IPS DF 6.9 (cell line): ENCODE measurements at regions not wholly inside any gene's neighbourhood (a gene's known extent, or its start where the extent isn't known, plus 50 kb on each side); places are given as distances from the start of the nearest gene placed in this dataset.
"Not testable (repeated sequence)": the region's sequence is repeated elsewhere in the genome, so short reads cannot be mapped to it uniquely, and the experiment has no call there.

Experiments used
- DNase-seq: peaks from one replicate; pipeline ENCODE4 v3.0.0-alpha.2; 2013; ENCODE audit warnings: low read depth, low spot score
- H3K27ac ChIP-seq: one replicate; pipeline ENCODE4 v1.5.1; 2013; ENCODE audit warnings: low read length, control low read depth
- H3K27me3 ChIP-seq: 2 replicates; pipeline ENCODE4 v1.6.1; 2013; ENCODE audit warnings: mild to moderate bottlenecking, low read length; ENCODE audit not compliant: control insufficient read depth, insufficient read depth
- H3K36me3 ChIP-seq: 2 replicates; pipeline ENCODE4 v1.6.1; 2013; ENCODE audit warnings: low read length; ENCODE audit not compliant: control insufficient read depth, insufficient read depth
- H3K4me1 ChIP-seq: 2 replicates; pipeline ENCODE4 v1.6.1; 2013; ENCODE audit warnings: low read length; ENCODE audit not compliant: control insufficient read depth, insufficient read depth
- H3K4me3 ChIP-seq: 2 replicates; pipeline ENCODE4 v1.5.1; 2013; ENCODE audit warnings: mild to moderate bottlenecking, low read length
- H3K9me3 ChIP-seq: 2 replicates; pipeline ENCODE4 v1.6.1; 2013; ENCODE audit warnings: low read length, inconsistent platforms; ENCODE audit not compliant: control insufficient read depth, insufficient read depth
- WGBS: extraction: QIAGEN DNeasy Blood & Tissue Kit; methylation state at CpG from one replicate; pipeline ENCODE4 v1.1.7; 2013; ENCODE audit warnings: mixed read lengths, missing lambda C conversion rate; ENCODE audit not compliant: insufficient read length, insufficient coverage; 5-methylcytosine and 5-hydroxymethylcytosine counted together

GRCh38 chr2:180246268-180246667 is 239.2 kb upstream of the CWC22 start:
- no peaks in the 10 kb centered on the region for H3K9me3 ChIP-seq
- no peaks in the 10 kb centered on the region for H3K36me3 ChIP-seq
- no peak for DNase-seq
- WGBS = no CpG with 5 or more reads among the region's 2 CpGs
- H3K4me3 ChIP-seq = no peak overlapping the region
- no peak overlapping the region for H3K27ac ChIP-seq
- H3K4me1 ChIP-seq = peaks cover 2% of the 10 kb centered on the region; the same call in 1 of the 2 replicates
- H3K27me3 ChIP-seq = no peaks in the 10 kb centered on the region

- Histone ChIP-seq H3K27ac (no peak overlapping the region), H3K9me3 (no peaks in the 10 kb centered on the region), H3K4me3 (no peak overlapping the region), H3K36me3 (no peaks in the 10 kb centered on the region), H3K27me3 (no peaks in the 10 kb centered on the region), H3K4me1 (peaks cover 2% of the 10 kb centered on the region; the same call in 1 of the 2 replicates)
- DNase-seq = no peak
These were observed 233.7 kb upstream of the CWC22 start for GRCh38 chr2:180240774-180241173.

DNA sequence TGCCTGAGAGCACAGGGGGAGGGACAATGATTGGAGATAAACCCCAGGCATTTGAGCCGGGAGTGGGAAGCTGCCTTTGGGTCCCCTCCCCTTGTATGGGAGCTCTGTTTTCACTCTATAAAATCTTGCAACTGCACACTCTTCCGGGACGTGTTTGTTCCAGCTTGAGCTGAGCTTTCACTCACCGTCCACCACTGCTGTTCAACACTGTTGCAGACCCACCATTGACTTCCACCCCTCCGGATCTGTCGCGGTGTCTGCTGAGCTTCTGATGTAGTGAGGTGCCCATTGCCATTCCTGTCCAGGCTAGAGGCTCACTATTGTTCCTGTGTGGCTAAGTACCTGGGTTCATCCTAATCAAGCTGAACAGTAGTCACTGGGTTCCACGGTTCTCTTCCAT is 231.6 kb upstream of the CWC22 start:
- Histone ChIP-seq H3K9me3 (no peaks in the 10 kb centered on the region), H3K36me3 (no peaks in the 10 kb centered on the region), H3K4me1 (no peaks in the 10 kb centered on the region), H3K4me3 (no peak overlapping the region), H3K27ac (no peak overlapping the region), H3K27me3 (no peaks in the 10 kb centered on the region)
- WGBS = no CpG with 5 or more reads among the region's 8 CpGs
- no peak for DNase-seq

GRCh38 chr2:180236061-180236460 is 229.0 kb upstream of the CWC22 start:
- not testable (repeated sequence) for DNase-seq, H3K9me3 ChIP-seq, H3K27ac ChIP-seq, H3K36me3 ChIP-seq, H3K4me1 ChIP-seq, H3K27me3 ChIP-seq, H3K4me3 ChIP-seq
- no CpG with 5 or more reads among the region's 3 CpGs for WGBS

DNA sequence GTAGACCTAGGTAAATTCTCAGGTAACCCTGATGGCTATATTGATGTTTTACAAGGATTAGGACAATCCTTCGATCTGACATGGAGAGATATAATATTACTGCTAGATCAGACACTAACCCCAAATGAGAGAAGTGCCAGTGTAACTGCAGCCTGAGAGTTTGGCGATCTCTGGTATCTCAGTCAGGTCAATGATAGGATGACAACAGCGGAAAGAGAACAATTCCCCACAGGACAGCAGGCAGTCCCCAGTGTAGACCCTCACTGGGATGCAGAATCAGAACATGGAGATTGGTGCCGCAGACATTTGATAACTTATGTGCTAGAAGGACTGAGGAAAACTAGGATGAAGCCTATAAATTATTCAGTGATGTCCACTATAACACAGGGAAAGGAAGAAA is 228.4 kb upstream of the CWC22 start:
- WGBS = no CpG with 5 or more reads among the region's 4 CpGs
- H3K27me3 ChIP-seq, H3K36me3 ChIP-seq, H3K9me3 ChIP-seq, H3K4me3 ChIP-seq, DNase-seq, H3K27ac ChIP-seq, H3K4me1 ChIP-seq: not testable (repeated sequence)

DNA sequence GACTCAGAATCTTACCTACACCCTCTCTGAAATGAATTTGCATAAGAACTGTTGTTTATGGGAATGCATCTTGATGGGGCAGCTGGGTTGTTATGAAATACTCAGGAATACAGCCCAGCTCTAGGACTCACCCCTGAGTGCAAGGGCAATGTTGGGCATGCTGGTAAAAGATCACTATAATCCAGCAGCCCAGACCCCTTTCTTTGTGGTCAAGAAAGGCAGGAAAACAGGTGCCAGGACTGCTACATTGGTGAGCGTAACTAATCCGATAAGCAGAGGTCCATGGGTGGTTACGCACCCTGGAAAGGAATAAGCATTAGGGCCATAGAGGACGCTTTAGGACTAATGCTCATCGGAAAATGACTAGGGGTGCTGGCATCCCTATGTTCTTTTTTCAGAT is 227.9 kb upstream of the CWC22 start:
- H3K4me3 ChIP-seq = not testable (repeated sequence)
- no CpG with 5 or more reads among the region's 5 CpGs for WGBS

GRCh38 chr2:180231015-180231414 is 223.9 kb upstream of the CWC22 start:
- H3K36me3 ChIP-seq = no peaks in the 10 kb centered on the region
- WGBS = no CpG with 5 or more reads among the region's 1 CpG
- H3K27ac ChIP-seq = no peak overlapping the region
- no peaks in the 10 kb centered on the region for H3K27me3 ChIP-seq
- H3K4me1 ChIP-seq = no peaks in the 10 kb centered on the region
- no peak for DNase-seq
- no peaks in the 10 kb centered on the region for H3K9me3 ChIP-seq
- H3K4me3 ChIP-seq = no peak overlapping the region

More for the DNA sequence above, 227.9 kb upstream of the CWC22 start:
- H3K36me3 ChIP-seq, H3K27me3 ChIP-seq, H3K27ac ChIP-seq, H3K4me1 ChIP-seq, H3K9me3 ChIP-seq, DNase-seq: not testable (repeated sequence)

DNA sequence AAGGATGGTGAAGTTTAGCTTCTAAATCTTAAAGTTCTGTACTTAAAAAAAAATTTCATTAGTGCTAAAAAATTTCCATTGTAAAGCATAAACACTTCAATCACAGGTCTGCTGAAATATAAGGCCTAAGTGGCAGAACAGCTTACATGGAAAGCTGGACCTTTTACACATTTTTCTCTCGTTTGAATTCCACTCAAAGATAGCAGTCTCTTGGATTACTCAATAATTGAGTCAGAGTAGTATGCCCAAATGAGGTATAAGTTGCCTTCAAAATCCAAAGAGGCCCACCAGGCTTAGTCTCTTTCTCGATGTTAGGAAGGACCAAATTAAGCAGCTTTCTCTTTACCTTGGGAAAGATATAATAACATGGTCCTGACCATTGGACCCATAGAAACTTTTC is 220.4 kb upstream of the CWC22 start:
- WGBS = no CpG with 5 or more reads among the region's 2 CpGs
- H3K4me1 ChIP-seq = no peaks in the 10 kb centered on the region
- no peaks in the 10 kb centered on the region for H3K36me3 ChIP-seq
- DNase-seq = no peak
- no peaks in the 10 kb centered on the region for H3K27me3 ChIP-seq
- H3K9me3 ChIP-seq = no peaks in the 10 kb centered on the region
- no peak overlapping the region for H3K27ac ChIP-seq
- no peak overlapping the region for H3K4me3 ChIP-seq

GRCh38 chr2:180225118-180225517 is 218.0 kb upstream of the CWC22 start:
- Histone ChIP-seq H3K9me3 (no peaks in the 10 kb centered on the region), H3K27ac (no peak overlapping the region), H3K36me3 (no peaks in the 10 kb centered on the region), H3K4me3 (no peak overlapping the region), H3K4me1 (no peaks in the 10 kb centered on the region), H3K27me3 (no peaks in the 10 kb centered on the region)
- no peak for DNase-seq

GRCh38 chr2:180222644-180223043 is 215.5 kb upstream of the CWC22 start:
- no CpG with 5 or more reads among the region's 1 CpG for WGBS
- H3K27me3 ChIP-seq = no peaks in the 10 kb centered on the region
- DNase-seq = no peak
- H3K4me3 ChIP-seq = no peak overlapping the region
- no peaks in the 10 kb centered on the region for H3K9me3 ChIP-seq
- H3K36me3 ChIP-seq = no peaks in the 10 kb centered on the region
- no peaks in the 10 kb centered on the region for H3K4me1 ChIP-seq
- no peak overlapping the region for H3K27ac ChIP-seq

- DNase-seq = no peak
- Histone ChIP-seq H3K4me3 (no peak overlapping the region), H3K27ac (no peak overlapping the region), H3K27me3 (no peaks in the 10 kb centered on the region), H3K4me1 (no peaks in the 10 kb centered on the region), H3K36me3 (no peaks in the 10 kb centered on the region), H3K9me3 (no peaks in the 10 kb centered on the region)
- WGBS = no CpG with 5 or more reads among the region's 1 CpG
These were observed 212.4 kb upstream of the CWC22 start for GRCh38 chr2:180219491-180219890.
